ENCODE measurements at regions not wholly inside any gene's neighbourhood (a gene's known extent, or its start where the extent isn't known, plus 50 kb on each side); places are given as distances from the start of the nearest gene placed in this dataset.
"Not testable (repeated sequence)": the region's sequence is repeated elsewhere in the genome, so short reads cannot be mapped to it uniquely, and the experiment has no call there.

DNA sequence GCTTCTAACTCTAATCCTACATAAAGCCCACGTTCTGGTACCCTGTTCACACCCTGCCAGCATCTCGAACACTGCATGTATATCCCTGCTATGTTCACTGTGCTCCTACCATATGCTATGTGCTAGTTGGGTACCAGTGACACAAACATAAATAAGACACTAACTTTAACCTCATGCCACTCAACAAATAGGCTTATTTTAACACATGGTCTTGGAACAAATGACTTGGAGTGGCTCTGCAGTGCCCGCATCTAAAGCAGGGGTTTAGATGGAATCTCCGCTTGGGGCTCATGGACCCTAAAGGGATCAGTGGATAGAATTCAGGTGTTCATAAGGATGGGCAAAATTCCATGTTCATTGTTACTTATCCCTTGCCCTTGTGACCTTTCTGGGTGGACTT, 175.7 kb upstream of the ZKSCAN2 start:
- no peak for DNase-seq

DNA sequence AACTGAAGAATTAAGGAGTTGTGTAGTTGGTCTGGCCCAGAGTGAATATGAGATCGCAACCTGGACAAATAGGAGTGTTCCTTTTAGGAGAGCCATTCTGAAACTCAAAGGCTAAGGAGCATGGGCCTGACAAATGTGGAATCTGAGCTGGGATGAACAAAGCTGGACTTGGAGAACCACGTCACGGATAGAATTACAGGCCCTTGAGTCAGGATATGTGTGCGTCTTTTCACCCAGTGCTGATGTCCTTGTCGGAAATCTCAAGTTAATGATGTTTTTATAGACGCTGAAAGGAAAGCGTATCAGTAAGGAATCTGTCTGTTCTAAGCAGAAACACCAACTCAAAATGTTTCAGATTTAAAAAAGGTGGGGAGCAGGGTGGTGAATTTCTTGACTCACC, 173.8 kb upstream of the ZKSCAN2 start:
- no peak for DNase-seq

DNA sequence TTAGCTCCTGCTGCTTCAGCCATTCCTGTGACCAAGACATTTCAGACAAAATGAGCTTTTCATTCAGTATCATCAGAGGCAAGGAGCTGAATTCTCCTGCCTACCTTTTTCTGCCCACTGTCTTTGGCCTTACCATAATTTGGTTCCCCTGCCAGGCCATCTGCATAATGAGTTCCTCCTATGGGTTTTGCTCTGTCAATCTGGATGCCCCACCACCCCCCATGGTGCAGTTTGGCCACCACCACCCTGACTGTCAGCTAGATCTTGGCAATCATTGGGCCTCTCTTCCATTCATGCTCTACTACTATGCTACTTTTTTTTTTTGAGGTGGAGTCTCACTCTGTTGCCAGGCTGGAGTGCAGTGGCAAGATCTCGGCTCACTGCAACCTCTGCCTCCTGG, 169.2 kb upstream of the ZKSCAN2 start:
- DNase-seq = no peak

DNA sequence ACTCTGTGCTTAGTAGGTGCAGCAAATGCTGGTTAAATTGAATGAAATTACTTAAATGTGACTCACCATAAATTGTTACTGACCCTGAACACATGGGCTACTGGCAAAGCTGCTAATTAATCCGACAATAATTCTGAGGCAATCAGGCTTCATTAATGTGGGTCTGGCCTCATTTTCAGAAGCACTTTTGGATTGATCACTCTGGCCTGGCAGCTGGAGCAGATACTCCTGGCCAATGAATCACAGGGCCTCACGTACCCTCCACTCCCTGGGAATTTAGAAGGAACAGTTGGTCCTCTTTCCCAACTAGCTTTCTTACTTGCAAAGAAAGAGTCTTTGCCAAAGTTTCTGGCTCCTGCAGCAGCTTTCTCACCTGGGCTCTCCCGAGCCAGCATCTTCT, 162.0 kb upstream of the ZKSCAN2 start:
- DNase-seq = no peak

DNA sequence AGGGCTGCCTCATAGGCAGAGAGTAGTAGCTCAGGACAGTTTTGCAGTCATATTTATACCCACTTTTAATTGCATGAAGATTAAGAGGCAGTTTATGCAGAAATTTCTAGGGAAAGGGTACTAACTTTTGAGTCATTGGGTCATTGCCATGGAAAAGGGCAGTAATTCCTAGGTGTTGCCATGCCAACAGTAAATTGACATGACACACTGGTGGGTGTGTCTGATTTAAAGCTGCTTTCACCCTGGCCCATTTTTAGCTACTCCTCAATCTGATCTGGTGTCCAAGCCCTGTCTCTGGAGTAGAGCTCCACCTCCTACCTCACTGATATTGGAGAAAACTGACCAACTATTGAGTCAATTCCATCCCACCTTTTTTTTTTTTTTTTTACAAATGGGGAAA, 161.5 kb upstream of the ZKSCAN2 start:
- DNase-seq = no peak

GRCh38 chr16:25416002-25416401, 158.4 kb upstream of the ZKSCAN2 start:
- DNase-seq = no peak

DNA sequence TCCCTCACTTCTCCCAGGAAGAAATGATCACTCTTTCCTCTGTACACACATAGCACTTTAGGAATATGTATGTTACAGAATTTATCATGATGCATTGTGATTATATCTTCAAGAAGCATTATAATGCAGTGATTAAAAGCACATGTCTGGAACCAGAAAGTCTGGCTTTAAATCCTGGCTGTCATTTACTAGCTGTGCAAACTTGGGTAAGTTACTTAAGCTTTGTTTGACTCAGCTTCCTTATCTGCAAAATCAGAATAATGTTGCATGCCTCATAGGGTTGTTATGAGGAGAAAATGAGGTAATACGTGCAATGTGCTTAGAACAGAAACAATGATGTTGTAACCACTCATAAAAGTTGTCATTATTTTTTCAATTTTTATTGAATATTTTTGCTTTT, 156.3 kb upstream of the ZKSCAN2 start:
- DNase-seq = peak; percentile 21

DNA sequence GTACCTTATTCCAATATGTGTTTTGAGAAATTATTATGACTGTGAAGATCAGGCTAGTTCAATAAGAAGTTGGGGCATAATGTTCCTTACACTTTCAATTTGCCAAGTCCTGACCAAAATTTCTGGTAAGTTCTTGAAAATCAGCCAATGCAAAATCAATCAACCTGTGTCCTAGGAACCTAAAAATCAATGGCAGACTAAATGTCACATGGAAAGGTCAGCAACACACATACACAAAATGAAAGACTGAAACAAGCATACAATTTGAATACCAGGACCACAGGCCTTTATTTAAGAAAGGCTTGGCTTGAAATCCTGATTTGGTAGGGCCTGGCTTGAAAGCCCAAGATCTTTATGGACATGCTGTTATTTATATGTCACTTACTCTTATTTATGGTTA, 155.5 kb upstream of the ZKSCAN2 start:
- DNase-seq = no peak

GRCh38 chr16:25411396-25412081, 153.9 kb upstream of the ZKSCAN2 start:
- no peak for DNase-seq

- no peak for DNase-seq
Measured at GRCh38 chr16:25403852-25404251, 146.2 kb upstream of the ZKSCAN2 start.

- DNase-seq = no peak
Measured at GRCh38 chr16:25395528-25395927, 137.9 kb upstream of the ZKSCAN2 start.

DNA sequence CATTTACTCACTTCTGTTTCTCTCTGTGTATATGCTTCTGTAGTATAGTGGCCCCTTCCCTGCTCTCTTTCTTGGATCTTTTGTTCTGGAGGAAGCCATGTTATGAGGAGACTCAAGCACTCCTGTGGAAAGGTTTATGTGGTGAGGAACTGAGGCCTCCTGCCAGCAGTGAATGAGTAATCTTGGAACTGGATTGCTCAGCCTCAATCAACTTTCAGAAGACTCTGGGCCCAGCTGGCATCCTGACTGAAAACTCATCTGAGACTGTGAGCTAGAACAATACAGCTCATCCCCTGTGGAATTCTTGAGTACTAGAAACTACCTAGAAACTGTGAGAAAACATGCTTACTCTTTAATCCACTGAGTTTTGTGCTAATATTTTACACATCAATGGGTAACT, 133.1 kb upstream of the ZKSCAN2 start:
- DNase-seq = no peak

- DNase-seq = no peak
Measured at GRCh38 chr16:25374556-25374955, 116.9 kb upstream of the ZKSCAN2 start.

DNA sequence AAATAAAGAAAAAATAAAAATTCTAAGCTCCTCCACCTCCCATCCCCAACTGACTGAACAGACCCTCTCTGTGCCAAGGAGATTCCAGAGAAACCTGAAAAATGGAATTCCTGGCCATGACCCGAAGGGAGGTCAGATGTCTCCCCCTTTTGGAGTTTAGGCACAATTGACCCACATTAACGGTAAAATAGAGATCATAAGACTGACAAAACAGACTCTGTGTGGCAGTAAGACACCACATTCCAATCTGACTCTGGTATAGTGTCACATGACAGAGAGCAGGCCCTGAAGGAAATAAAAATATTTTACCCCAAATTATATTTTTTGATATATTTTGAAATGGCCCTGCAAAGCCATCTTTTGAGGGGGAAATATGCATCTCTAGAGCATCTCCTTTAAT, 115.1 kb upstream of the ZKSCAN2 start:
- no peak for DNase-seq

- no peak for DNase-seq
Measured at GRCh38 chr16:25371342-25371741, 113.7 kb upstream of the ZKSCAN2 start.

DNA sequence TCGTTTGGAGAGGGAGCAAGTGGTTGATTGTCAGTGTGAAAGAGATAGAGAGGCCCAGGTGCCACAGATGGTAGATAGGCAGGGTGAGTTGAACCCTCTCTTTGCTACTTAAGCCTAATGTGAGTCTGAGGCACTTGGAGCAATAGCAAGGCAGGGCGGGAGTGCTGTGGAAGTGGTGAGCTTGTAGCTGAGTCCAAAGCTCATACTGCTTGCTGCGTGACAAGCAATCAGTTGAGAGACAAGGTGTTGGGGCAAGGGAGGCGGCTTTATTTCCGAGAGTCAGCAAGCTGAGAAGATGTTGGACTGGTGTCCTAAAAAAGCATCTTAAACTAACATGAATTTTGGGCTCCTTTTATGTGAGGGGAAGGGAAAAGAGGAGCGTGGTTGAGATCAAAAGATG, 112.9 kb upstream of the ZKSCAN2 start:
- no peak for DNase-seq

DNA sequence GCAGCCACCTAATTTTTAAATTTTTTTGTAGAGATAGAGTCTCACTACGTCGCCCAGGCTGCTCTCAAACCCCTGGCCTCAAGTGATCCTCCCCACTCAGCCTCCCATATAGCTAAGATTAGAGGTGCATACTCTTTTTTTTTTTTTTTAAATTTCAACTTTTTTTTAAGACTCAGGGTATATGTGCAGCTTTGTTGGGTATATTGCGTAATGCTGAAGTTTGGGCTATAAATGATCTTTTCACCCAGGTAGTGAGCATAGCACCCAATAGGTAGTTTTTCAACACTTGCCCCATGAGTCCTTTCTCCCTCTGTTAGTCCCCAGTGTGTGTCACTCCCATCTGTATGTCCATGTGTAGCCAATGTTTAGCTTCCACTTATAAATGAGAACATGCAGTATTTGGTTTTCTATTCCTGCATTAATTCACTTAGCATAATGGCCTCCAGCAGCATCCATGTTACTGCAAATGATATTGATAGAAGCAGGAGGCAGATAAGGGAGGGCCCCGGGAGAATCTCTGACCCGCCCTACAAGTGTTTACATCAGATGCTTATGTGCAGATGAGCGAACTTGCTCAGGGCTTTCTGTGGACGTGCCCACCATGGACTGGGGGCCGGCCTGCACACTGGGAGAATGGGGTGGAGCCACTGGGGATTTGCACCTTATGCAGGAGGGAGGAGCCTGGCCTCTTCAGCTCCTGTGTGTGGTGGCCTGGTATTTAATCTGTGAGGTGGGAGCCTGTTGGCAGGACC, 110.3 kb upstream of the ZKSCAN2 start:
- DNase-seq = no peak

DNA sequence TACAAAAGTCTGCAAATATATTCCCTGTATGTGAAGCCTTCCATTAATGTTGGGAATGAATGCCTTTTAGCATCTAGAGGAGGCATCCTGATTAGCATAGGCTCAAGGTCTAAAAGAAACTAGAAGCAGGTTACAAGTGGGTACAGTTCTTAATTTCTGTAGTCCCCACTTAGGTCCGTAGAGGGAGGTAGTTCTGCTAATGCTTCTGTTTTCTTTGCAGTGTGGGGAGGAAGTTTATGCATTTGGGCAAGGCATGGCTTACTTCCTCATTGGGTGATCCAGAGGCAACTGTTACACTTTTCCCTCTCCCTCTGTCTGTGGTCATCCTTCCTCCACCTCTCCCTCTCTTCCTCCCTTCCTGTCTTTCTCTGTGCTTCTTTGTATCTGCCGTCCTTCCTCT, 108.4 kb upstream of the ZKSCAN2 start:
- no peak for DNase-seq

- not testable (repeated sequence) for DNase-seq
Measured at GRCh38 chr16:25359516-25359915, 101.9 kb upstream of the ZKSCAN2 start.

DNA sequence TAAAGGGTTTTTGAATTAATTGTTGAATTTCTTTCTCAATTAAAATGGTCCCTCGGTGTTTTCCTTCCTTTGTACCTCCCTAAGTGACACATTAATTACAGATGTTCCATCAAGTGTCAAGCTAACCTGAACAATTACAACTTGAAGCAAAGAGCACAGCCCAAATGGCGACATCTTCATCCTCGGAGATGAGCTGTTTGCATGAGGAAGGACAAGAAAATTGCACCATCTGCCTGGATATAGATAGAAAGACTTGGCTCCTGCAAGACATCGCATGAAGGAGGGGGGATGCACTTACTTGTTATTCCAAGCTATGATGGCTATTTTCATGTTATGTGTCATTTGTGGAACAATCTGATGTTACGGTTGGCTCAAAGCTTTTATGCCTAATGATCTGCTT, 86.4 kb upstream of the ZKSCAN2 start:
- no peak for DNase-seq

DNA sequence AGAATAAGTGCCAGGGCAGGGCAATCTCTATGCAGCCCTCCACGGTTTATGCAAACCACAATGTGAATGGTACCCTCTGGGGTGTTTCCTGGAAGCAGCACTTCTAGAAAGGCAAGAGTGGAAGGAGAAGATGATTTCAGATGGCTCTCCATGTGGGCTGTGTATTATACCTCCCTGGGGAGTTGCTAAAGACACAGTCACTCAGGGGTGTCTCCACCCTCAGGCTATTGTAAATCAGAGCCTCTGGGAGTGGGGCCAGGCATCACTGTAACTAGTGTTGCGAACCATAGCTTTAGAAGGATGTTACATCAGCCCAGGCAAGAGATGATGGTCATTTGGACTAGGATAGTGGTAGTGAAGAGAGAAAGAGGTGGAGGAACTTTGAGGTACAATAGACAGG, 83.3 kb upstream of the ZKSCAN2 start:
- peak; percentile 43 for DNase-seq

DNA sequence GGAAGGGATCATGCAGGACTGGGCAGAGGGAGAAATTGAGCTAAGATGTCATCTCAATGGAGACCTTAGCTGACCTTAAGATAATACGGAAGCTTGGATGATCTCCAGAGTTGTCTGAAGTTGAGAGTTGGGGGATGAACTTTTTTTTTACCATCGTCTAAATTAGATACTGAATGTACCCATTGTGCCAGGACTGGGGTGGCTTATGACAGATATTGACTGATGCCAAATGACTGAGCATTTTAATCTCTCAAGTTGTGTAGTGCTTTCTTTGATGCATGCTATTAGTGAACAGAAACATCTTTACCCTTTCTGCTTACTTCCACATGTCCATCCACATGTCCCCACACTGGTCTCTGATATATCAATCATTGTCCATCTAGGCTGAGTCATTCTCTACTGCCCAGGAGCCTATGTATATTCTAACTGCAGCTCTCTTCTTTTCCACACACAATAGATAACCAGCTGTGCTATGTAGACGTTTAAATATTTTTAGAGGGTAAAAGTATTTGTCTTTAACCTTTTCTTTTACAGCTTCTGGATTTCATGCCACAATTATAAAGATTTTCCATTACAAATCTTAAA, 60.2 kb upstream of the ZKSCAN2 start:
- DNase-seq = no peak

DNA sequence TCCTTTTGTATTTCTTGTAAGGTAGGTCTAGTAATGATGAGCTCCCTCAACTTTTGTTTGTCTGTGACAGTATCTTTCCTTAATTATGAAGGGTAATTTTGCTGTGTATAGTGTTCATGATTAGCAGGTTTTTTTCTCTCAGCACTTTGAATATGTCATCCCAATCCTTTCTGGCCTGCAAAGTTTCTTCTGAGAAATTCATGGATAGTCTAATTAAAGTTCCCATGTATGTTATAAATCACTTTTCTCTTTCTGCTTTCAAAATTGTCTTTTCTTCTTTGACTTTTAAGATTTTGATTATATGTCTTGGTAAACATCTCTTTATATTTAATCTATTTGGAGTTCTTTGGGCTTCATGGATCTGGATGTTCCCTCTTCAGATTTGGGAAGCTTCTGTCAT, 54.3 kb upstream of the ZKSCAN2 start:
- DNase-seq = no peak

DNA sequence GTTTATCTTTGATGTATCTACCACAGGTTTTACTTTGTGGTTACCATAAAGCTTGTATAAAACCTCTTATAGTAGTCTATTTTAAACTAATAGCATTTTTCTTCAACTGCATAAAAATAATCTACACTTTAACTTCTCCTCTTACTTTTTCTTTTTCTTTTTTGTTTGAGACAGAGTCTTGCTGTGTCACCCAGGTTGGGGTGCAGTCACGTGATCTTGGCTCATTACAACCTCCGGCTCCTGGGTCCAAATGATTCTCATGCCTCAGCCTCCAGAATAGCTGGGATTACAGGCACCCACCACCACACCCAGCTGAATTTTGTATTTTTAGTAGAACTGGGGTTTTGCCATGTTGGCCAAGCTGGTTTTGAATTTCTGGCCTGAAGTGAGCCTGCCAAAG, 53.4 kb upstream of the ZKSCAN2 start:
- no peak for DNase-seq

Data from tongue (tissue), 1 donor.